ENCODE measurements at regions not wholly inside any gene's neighbourhood (a gene's known extent, or its start where the extent isn't known, plus 50 kb on each side); places are given as distances from the start of the nearest gene placed in this dataset.
A peak's percentile ranks its signal among the peaks of the same experiment; 100 is the strongest.

DNA sequence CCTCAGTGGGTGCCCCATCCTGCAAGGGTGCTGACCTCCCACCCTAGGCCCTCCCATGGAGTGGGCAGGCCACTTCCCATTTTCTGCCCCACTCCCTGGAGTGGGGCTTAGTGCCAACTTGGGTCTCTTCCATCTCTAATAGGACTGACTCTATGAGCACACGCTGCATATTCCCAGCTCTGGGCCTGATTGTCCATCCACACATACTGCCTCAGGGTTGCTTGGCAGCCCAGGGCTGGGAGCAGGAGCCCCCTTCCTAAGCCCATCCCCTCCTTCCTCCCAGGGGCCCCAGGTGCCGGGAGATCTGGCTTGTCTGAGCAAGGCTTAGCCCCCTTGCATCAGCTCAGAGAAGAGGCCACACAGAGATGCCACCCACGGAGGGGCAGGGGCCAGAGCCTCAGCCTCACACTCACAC is 55.1 kb downstream of the PJA1 start:
- no peak overlapping the region for H3K4me3 ChIP-seq (ENCODE audit: low read depth, low read length)
- no peak for DNase-seq (ENCODE audit: low read depth)
- TF ChIP-seq, protein P1, sequence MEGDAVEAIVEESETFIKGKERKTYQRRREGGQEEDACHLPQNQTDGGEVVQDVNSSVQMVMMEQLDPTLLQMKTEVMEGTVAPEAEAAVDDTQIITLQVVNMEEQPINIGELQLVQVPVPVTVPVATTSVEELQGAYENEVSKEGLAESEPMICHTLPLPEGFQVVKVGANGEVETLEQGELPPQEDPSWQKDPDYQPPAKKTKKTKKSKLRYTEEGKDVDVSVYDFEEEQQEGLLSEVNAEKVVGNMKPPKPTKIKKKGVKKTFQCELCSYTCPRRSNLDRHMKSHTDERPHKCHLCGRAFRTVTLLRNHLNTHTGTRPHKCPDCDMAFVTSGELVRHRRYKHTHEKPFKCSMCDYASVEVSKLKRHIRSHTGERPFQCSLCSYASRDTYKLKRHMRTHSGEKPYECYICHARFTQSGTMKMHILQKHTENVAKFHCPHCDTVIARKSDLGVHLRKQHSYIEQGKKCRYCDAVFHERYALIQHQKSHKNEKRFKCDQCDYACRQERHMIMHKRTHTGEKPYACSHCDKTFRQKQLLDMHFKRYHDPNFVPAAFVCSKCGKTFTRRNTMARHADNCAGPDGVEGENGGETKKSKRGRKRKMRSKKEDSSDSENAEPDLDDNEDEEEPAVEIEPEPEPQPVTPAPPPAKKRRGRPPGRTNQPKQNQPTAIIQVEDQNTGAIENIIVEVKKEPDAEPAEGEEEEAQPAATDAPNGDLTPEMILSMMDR (IDR thresholded peaks at IDR 0.05; ENCODE audit: insufficient read depth, low read length), result no peak

DNA sequence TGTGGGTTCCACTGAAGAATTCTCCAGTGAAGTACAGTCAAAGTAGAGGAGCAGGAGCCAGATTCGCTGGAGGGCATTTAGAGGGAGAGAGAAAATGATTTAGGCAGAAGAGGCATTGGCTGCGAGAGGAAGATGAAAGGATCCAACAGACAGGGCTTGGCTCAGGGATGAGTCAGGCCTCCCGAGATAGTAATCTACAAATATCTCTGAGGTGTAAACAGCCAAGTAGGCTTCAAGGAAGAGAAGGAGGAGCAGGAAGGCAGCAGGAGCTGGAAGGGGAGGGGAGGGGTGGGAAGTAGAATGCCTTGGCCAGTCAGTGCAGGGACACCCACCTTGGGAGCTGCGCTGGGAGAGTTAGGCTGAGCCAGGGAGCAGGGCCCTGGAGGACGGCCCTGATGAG is 55.5 kb downstream of the PJA1 start:
- H3K4me3 ChIP-seq (ENCODE audit: low read depth, low read length), result no peak overlapping the region
- TF ChIP-seq, protein P1 (IDR thresholded peaks at IDR 0.05; ENCODE audit: insufficient read depth, low read length), result no peak
- DNase-seq (ENCODE audit: low read depth), result peak; percentile 23

DNA sequence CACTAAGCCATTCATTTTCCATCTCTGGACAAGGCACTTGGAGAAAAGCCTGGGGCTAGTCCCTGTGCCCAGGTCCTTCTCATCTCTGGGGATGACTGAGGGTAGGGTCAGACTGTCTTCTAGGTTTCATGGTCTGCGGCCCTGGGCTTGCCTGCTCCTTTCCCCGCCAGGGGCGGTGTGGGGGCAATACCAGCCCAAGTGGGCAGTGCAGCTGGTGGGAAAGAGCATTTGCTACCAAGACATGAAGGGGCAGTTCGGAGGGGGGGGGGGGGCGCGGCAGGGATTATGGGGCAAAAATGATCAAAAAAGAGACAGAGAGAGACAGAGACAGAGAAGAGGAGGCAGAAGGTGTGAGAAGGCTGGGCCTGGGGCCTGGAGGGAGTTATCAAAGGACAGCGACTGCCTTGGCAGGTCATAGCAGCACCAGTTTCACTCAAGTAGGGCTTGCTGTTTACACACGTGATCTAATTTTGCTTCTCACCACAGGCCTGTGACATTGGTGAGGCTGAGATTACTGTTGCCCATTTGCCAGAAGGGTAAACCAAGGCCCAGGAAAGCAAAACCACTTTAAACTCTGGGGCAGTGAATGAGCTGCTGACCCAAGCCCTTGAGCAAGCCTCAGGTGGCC is 56.1 kb downstream of the PJA1 start:
- TF ChIP-seq, protein P1 (IDR thresholded peaks at IDR 0.05; ENCODE audit: insufficient read depth, low read length), result no peak
- H3K4me3 ChIP-seq (ENCODE audit: low read depth, low read length), result no peak overlapping the region
- DNase-seq (ENCODE audit: low read depth), result no peak

DNA sequence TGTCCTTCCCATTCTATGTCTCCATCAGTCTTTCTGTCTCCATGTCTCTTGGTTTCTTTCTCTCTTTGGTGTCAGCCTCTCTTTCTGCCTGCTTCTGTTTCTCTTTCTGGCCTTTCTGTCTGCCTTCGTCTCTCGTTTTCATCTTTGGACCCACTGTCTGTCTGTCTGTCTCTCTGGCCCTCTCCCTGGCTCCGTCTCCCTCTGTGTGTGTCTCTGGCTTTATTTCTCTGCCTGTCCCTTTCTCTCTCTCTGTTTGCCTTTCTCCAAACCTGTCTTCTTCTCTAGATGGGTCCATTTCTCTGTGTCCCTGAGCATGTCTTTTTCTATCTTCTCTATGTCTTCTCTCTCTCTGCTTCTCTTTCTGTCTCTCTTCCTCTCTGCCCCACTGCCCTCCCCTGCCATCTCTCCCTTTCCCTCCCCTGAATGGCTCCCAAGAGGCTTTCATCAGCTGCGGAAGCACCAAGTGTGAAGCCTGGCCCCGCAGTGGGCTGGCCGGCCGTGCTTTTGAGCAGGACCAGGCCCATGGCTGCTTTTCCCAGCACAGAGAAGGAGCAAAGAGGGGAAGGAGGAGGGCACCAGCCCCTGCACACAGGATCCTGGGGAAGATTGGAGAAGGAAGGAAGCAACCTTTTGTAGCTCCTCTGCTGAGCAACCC is 57.4 kb downstream of the PJA1 start:
- DNase-seq (ENCODE audit: low read depth), result no peak
- H3K4me3 ChIP-seq (ENCODE audit: low read depth, low read length), result no peak overlapping the region
- TF ChIP-seq, protein P1 (IDR thresholded peaks at IDR 0.05; ENCODE audit: insufficient read depth, low read length), result no peak

DNA sequence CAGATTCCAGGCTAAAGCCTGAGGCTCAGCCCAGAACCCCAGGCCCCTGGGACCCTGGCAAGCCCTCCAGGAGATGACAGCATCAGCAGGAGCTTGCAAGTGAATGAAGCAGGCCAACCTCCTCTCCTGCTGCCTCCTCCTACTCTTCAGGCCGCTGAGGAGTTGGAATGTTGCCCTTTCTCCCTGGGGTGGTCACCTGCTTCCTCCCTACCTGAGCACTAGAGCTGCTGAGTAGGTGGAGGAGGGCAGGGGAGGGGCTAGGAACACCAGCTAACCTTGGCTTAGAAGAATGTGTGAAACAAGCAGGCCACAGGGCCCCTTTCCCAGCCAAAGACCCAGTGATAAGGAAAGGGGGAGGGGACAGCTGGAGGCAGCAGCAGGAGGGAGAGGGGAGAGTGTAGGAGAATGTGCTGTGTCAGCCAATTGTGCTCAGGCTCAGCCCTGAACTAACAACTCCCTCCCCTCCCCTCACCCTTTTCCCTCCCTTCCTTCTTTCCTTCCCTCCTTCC is 58.0 kb downstream of the PJA1 start:
- TF ChIP-seq, protein P1 (IDR thresholded peaks at IDR 0.05; ENCODE audit: insufficient read depth, low read length), result no peak
- no peak overlapping the region for H3K4me3 ChIP-seq (ENCODE audit: low read depth, low read length)
- peak; percentile 10 for DNase-seq (ENCODE audit: low read depth)

DNA sequence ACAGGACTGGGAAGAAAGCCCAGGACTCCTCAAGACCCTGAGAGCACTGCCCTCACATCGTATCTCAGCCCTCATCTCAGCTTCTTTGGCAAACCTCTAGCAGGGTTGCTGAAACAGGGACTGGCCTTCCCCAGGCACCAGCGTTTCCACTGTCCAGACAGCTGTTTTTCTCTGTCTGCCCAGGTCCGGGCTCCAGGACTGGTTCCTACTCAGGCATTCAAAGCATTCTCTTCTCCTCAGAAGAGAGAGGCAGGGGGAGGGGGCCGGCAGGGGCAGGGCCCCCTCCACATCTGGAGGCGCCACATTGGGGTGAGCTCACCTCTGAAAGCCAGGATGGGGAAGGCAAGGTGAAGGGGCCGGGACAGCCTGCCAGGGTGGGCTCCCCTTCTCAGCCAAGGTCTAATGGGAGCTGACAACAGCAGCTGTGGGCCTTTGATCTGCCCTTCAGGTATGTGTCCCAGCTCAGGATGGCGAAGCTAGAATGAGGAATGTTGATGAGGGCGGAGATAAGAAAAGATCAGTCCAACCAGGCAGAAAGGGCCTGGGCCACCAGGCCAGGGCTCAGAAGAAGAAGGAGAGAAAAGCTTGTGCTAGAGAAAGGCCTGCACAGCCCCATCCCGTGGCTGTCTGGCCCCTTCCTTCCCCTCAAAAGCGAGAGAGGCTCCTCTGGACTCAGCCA is 60.4 kb downstream of the PJA1 start:
- DNase-seq (ENCODE audit: low read depth), result no peak
- H3K4me3 ChIP-seq (ENCODE audit: low read depth, low read length), result no peak overlapping the region
- TF ChIP-seq, protein P1 (IDR thresholded peaks at IDR 0.05; ENCODE audit: insufficient read depth, low read length), result no peak

Measured in fibroblast of the aortic adventitia (primary cell).